IPS-20b (cell line): ENCODE measurements at regions not wholly inside any gene's neighbourhood (a gene's known extent, or its start where the extent isn't known, plus 50 kb on each side); places are given as distances from the start of the nearest gene placed in this dataset.
"Not testable (repeated sequence)": the region's sequence is repeated elsewhere in the genome, so short reads cannot be mapped to it uniquely, and the experiment has no call there.

Experiments used
- H3K27ac ChIP-seq: one replicate; pipeline ENCODE4 v1.5.1; 2013; ENCODE audit warnings: low read length
- H3K27me3 ChIP-seq: 2 replicates; pipeline ENCODE4 v1.6.1; 2013; ENCODE audit warnings: mild to moderate bottlenecking, low read length, inconsistent platforms; ENCODE audit not compliant: insufficient read depth
- H3K36me3 ChIP-seq: 2 replicates; pipeline ENCODE4 v1.6.1; 2013; ENCODE audit warnings: low read depth, mild to moderate bottlenecking, inconsistent platforms, low read length, moderate library complexity; ENCODE audit not compliant: insufficient read depth
- H3K4me1 ChIP-seq: 2 replicates; pipeline ENCODE4 v1.6.1; 2013; ENCODE audit warnings: mild to moderate bottlenecking, control low read depth, inconsistent platforms, low read length, moderate library complexity; ENCODE audit not compliant: insufficient read depth
- H3K4me3 ChIP-seq: 2 replicates; pipeline ENCODE4 v1.5.1; 2013; ENCODE audit warnings: mild to moderate bottlenecking, low read length, inconsistent platforms
- H3K9ac ChIP-seq: 2 replicates; pipeline ENCODE4 v1.6.1; 2013; ENCODE audit warnings: low read depth, mild to moderate bottlenecking, inconsistent platforms, low read length, moderate library complexity
- H3K9me3 ChIP-seq: 2 replicates; pipeline ENCODE4 v1.6.1; 2013; ENCODE audit warnings: mild to moderate bottlenecking, low read depth, low read length, inconsistent platforms; ENCODE audit not compliant: insufficient read depth

DNA sequence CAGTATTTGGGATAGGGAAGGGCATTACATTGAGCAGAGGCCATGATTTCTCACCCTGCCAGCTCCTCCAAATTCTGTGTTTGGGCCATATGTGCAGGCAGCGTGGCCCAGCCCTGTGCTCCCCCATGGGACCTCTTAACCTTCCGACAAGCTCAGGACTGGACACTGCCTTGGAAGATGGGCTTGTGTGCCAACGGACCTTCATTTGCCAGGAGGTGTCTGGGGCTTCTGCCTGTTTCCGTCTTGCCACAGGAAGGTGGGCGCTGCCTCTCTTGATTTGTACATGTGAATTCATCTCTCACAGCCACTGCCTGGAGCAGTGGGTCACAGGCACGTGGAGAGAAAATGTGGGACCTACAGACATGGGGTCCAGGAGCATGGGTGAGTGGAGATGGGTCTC lies 272.6 kb downstream of the CCSER2 start:
- no peaks in the 10 kb centered on the region for H3K36me3 ChIP-seq
- no peak overlapping the region for H3K9ac ChIP-seq
- H3K4me1 ChIP-seq, result peaks cover 9% of the 10 kb centered on the region; the same call in 1 of the 2 replicates
- H3K4me3 ChIP-seq, result no peak overlapping the region
- no peak overlapping the region for H3K27ac ChIP-seq
- peaks cover 6% of the 10 kb centered on the region; the same call in 1 of the 2 replicates for H3K9me3 ChIP-seq
- peaks cover 42% of the 10 kb centered on the region for H3K27me3 ChIP-seq

DNA sequence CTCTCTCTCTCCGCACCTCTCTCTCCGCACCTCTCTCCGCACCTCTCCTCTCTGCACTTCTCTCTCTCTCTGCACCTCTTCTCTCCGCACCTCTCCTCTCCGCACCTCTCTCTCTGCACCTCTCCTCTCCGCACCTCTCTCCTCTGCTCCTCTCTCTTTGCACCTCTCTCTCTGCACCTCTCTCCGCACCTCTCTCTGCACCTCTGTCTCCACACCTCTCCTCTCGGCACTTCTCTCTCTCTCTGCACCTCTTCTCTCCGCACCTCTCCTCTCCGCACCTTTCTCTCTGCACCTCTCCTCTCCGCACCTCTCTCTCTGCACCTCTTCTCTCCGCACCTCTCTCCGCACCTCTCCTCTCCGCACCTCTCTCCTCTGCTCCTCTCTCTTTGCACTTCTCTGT lies 274.2 kb downstream of the CCSER2 start:
- Histone ChIP-seq H3K9ac (0 out of 2 replicates have a peak overlapping the region, but pooled peaks have one; percentile 23), H3K4me3 (peak overlapping the region; percentile 63), H3K27me3 (peaks cover 42% of the 10 kb centered on the region)
- H3K4me1 ChIP-seq, H3K36me3 ChIP-seq, H3K9me3 ChIP-seq, H3K27ac ChIP-seq: not testable (repeated sequence)

DNA sequence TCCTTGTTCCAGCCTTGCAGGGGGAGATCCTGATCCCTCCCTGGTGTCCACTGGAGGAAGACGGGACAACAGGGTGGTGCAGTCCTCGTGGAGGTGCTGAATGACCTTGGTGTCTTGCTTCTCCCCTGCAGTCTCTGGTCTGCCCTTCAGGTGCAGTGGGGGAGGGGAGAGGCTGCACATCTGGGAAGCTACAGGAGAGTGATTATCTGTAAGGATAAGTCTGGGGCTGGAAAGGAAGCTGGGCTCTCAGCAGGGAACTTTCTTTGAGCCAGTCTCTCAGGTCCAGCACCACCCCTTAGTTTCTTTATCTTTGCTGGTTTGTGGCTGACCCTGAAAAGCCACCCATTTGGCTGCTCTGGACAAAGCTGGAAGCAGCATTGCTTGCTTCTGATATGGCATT lies 275.6 kb downstream of the CCSER2 start:
- Histone ChIP-seq H3K27ac (no peak overlapping the region), H3K36me3 (no peaks in the 10 kb centered on the region), H3K4me1 (peaks cover 9% of the 10 kb centered on the region; the same call in 1 of the 2 replicates), H3K27me3 (peaks cover 42% of the 10 kb centered on the region), H3K9me3 (no peaks in the 10 kb centered on the region), H3K4me3 (no peak overlapping the region), H3K9ac (no peak overlapping the region)

DNA sequence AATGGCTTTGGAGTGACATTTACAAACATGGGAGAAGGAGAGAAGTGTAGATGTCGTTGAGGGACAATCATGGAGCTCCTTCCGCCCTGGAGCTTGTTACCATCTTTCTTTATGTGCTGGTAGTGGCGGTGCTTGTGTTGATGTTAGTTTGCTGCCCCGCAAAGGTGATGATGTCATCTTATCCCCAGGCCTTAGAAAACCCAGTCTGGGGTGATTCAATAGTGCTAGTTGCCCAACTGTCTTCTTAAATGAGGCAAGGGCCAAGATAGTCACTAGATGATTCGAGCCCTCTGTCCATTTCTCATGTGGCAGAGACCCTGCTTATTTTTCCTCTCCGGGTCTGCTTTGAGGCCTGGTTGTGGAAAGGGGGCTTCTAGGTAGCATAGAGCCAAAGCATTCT lies 277.4 kb downstream of the CCSER2 start:
- Histone ChIP-seq H3K27ac (no peak overlapping the region), H3K4me3 (no peak overlapping the region), H3K36me3 (no peaks in the 10 kb centered on the region), H3K9me3 (no peaks in the 10 kb centered on the region), H3K4me1 (peaks cover 9% of the 10 kb centered on the region; the same call in 1 of the 2 replicates), H3K9ac (no peak overlapping the region), H3K27me3 (peaks cover 41% of the 10 kb centered on the region)

DNA sequence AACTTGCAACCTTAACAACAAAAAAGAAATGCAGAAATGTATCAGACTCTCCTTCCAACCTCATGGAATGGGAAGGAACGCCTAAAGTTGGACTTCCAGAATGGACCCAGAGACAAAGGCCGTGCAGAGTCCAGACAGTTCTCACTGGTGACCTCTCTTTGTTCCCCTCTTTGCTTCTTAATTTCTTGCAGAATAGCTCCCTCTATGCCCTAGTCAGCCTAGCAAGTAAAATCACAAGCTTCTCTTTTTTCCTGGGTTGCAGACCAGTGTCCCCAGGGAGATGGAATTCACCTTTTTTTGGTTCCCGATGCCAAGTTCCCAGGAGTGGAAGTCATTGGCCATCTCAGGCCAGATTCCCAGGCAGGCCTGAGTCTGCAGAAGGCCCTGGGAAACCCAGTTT lies 278.0 kb downstream of the CCSER2 start:
- Histone ChIP-seq H3K27me3 (peaks cover 35% of the 10 kb centered on the region), H3K4me3 (no peak overlapping the region), H3K36me3 (no peaks in the 10 kb centered on the region), H3K9ac (no peak overlapping the region), H3K4me1 (peaks cover 9% of the 10 kb centered on the region; the same call in 1 of the 2 replicates), H3K9me3 (no peaks in the 10 kb centered on the region), H3K27ac (no peak overlapping the region)

DNA sequence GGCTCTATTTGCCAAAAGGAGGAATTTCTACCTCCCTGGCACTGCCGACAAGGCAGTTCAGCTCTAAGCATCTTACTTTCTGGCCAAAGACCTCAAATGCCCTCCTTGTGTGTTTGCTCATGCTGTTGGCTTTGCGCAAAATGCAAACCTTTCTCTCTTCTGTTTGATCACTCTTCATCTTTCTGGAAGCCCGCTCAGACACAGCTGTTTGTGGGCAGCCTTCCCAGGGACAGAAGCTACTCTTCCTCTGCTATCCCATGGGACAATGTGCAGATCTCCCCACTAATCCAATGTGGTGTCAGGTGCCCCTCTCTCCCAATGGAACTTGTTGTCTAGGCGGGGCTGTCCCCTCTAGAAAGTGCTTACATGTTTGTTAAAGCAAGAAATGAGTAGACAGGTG lies 278.7 kb downstream of the CCSER2 start:
- Histone ChIP-seq H3K4me1 (peaks cover 9% of the 10 kb centered on the region; the same call in 1 of the 2 replicates), H3K27me3 (peaks cover 29% of the 10 kb centered on the region), H3K4me3 (no peak overlapping the region), H3K9ac (no peak overlapping the region), H3K36me3 (no peaks in the 10 kb centered on the region), H3K9me3 (no peaks in the 10 kb centered on the region), H3K27ac (no peak overlapping the region)

DNA sequence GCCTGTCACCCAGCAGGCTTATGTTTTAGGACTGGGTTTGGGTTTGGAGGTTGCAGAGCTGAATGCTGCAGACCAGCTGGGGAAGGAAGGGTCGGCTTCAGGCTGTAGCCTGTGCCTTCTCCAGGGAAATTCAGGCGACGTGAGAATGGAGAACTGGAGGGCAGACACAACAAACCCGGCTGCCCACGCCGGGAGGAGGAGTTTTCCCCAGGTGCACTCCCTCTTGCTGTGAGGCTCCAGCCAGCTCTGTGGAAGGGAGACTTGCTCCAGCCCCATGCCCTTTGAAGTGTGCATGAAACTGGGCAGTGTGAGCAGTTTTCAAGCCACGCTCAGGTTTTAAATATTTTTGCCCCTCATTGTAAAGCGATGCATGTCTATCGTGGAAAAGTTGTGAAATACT lies 279.1 kb downstream of the CCSER2 start:
- H3K9me3 ChIP-seq, result no peaks in the 10 kb centered on the region
- peaks cover 9% of the 10 kb centered on the region; the same call in 1 of the 2 replicates for H3K4me1 ChIP-seq
- H3K27me3 ChIP-seq, result peaks cover 24% of the 10 kb centered on the region
- H3K27ac ChIP-seq, result no peak overlapping the region
- H3K36me3 ChIP-seq, result no peaks in the 10 kb centered on the region
- no peak overlapping the region for H3K9ac ChIP-seq
- H3K4me3 ChIP-seq, result no peak overlapping the region

DNA sequence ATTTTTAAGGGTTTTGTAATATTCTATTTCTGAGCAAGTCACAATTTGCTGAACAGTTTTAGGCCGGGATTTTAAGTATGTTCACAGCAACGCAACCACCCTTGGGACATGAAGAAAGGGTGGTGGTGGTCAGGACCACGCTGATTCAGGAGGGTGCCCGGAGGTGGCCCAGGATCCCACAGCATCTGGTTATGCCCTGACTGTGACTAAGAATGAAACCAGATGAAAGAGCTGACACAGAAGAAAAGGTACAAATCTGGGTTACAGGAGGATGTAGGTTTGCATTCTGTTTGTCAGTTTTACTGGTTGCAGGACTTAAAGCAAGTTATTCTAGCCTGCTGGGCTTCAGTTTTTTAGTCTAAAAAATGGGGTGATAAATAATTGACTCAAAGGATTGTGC lies 279.7 kb downstream of the CCSER2 start:
- no peak overlapping the region for H3K4me3 ChIP-seq
- H3K27ac ChIP-seq, result no peak overlapping the region
- no peak overlapping the region for H3K9ac ChIP-seq
- H3K27me3 ChIP-seq, result peaks cover 18% of the 10 kb centered on the region
- H3K4me1 ChIP-seq, result peaks cover 9% of the 10 kb centered on the region; the same call in 1 of the 2 replicates
- no peaks in the 10 kb centered on the region for H3K9me3 ChIP-seq
- H3K36me3 ChIP-seq, result no peaks in the 10 kb centered on the region

DNA sequence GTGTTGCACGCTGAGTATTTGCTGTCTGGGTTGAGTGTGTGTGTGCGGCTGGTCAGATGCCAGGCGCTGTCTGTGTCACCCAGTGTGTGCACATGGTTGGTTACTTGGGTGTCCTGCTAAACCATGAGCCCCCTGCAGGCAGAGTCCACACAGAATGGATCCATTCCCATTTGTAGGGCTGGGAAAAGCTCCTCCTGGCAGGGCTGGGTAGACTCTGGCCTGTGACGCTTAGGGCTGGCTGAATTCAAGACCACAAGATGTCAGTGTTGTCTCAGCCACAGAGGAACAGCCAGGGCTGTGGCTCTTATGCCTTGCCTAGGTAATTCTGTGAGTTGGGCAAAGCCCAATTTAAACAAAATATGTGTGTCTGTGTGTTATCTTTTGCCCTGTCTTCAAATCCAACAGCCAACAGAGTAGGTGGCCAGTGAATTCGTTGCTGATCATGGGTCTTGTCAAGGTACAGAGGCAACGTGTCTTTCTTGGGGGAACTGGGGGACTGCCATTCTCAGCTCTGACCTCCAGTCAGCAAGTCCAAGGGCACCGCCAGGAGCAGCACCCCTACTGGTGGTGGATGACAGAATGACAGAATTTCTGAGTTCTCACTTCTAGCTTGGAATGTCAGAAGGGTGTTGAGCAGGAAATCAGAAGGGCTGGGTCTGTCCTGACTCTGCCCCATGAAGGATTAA lies 285.1 kb downstream of the CCSER2 start:
- H3K9ac ChIP-seq, result no peak overlapping the region
- no peak overlapping the region for H3K27ac ChIP-seq

DNA sequence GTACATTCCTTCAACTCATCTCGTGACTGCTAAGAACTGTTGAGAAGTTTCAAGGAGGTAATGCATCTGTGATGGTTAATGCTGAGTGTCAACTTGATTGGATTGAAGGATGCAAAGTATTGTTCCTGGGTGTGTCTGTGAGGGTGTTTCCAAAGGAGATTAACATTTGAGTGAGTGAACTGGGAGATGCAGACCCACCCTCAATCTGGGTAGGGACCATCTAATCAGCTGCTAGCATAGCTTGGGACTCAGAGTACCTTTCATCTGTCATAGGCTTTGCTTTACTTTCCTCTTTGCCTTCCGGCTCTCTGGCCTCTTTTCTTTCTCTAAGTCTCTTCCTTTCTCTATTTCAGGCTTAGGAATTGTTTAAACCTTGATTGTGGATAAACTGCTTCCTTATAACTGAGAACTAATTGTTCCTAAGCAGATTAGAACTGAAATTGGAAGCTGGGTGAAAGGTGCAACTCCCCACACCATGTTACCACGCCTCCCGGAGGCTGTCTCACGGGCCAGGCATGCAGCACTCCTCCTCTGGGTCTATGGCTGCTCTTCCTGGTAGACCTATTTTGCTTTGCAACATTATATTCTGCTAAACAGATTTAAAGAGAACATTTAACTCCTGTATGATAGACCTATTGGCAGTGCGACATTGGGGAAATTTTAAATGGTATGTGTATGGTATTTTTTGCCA lies 298.2 kb downstream of the CCSER2 start:
- Histone ChIP-seq H3K27me3 (no peaks in the 10 kb centered on the region), H3K36me3 (no peaks in the 10 kb centered on the region), H3K9ac (no peak overlapping the region), H3K27ac (no peak overlapping the region), H3K4me3 (no peak overlapping the region), H3K4me1 (no peaks in the 10 kb centered on the region), H3K9me3 (no peaks in the 10 kb centered on the region)

More for the DNA sequence above, 285.1 kb downstream of the CCSER2 start:
- H3K4me1 ChIP-seq, result no peaks in the 10 kb centered on the region; the same call in 1 of the 2 replicates
- no peaks in the 10 kb centered on the region for H3K9me3 ChIP-seq
- H3K27me3 ChIP-seq, result no peaks in the 10 kb centered on the region
- H3K36me3 ChIP-seq, result no peaks in the 10 kb centered on the region
- H3K4me3 ChIP-seq, result peak overlapping the region; percentile 22; the same call in 1 of the 2 replicates

DNA sequence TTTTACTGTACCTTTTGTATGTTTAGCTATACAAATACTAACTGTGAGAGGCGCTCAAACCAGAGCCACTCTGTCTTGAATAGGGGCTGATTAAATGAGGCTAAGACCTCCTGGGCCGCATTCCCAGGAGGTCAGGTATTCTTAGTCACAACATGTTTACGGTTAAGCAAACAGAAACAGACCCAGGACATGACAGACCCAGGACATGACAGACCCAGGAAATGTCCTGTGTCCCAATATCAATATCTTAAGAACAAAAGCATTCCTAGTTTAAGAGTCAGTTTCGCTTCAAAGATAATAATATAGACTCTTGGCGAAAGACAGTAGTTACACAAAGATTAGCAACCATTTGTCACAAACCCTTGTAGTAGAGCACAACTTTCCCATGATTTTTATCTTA lies 304.5 kb downstream of the CCSER2 start:
- H3K27me3 ChIP-seq, result no peaks in the 10 kb centered on the region
- H3K4me1 ChIP-seq, result 0 out of 2 replicates have a peak, but pooled peaks cover 3% of the 10 kb centered on the region
- no peak overlapping the region for H3K4me3 ChIP-seq
- H3K36me3 ChIP-seq, result no peaks in the 10 kb centered on the region
- no peaks in the 10 kb centered on the region for H3K9me3 ChIP-seq
- no peak overlapping the region for H3K27ac ChIP-seq
- no peak overlapping the region for H3K9ac ChIP-seq

DNA sequence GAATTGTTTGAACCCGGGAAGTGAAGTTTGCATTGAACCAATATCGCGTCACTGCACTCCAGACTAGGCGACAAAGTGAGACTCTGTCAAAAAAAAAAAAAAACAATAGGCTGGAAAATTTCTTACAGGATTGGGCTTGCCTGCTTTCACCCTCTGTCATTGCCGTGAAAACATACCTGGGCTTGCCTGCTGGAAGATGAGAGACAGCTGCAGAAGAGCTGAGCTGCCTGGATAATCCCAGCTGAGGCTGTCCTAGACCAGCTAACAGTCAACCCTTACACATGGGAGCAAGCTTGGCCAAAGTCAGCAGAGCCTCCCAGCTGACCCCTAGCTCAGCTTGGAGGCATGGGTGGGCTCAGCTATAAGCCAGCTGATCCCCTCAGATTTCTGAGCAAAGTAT lies 306.2 kb downstream of the CCSER2 start:
- 0 out of 2 replicates have a peak, but pooled peaks cover 3% of the 10 kb centered on the region for H3K4me1 ChIP-seq

More for the DNA sequence above, 306.2 kb downstream of the CCSER2 start:
- H3K9me3 ChIP-seq, result no peaks in the 10 kb centered on the region
- H3K27ac ChIP-seq, result no peak overlapping the region
- no peak overlapping the region for H3K4me3 ChIP-seq
- H3K9ac ChIP-seq, result no peak overlapping the region
- no peaks in the 10 kb centered on the region for H3K36me3 ChIP-seq
- H3K27me3 ChIP-seq, result no peaks in the 10 kb centered on the region
